HG03175 (cell line): ENCODE measurements at regions not wholly inside any gene's neighbourhood (a gene's known extent, or its start where the extent isn't known, plus 50 kb on each side); places are given as distances from the start of the nearest gene placed in this dataset.
"Not testable (repeated sequence)": the region's sequence is repeated elsewhere in the genome, so short reads cannot be mapped to it uniquely, and the experiment has no call there.

Source experiments
- ATAC-seq: cut with Tn5 transposase; IDR thresholded peaks from one replicate; pipeline ENCODE4 v1.9.1; 2021; ENCODE audit warnings: mild to moderate bottlenecking, moderate library complexity; ENCODE audit not compliant: unreplicated experiment

- ATAC-seq, result not testable (repeated sequence)
Measured at GRCh38 chr12:126049501-126049900, 984.3 kb downstream of the AACS start.

GRCh38 chr12:126051611-126052107 lies 986.4 kb downstream of the AACS start:
- ATAC-seq, result no peak

- ATAC-seq, result no peak
Measured at GRCh38 chr12:126055521-126055920, 990.3 kb downstream of the AACS start.

GRCh38 chr12:126061777-126062176 lies 996.5 kb downstream of the AACS start:
- no peak for ATAC-seq

GRCh38 chr12:126064028-126064427 lies 998.8 kb downstream of the AACS start:
- no peak for ATAC-seq

- no peak for ATAC-seq
Measured at GRCh38 chr12:126067626-126068329, 1002.5 kb downstream of the AACS start.

- ATAC-seq, result no peak
Measured at GRCh38 chr12:126069549-126070165, 1004.4 kb downstream of the AACS start.

- no peak for ATAC-seq
Measured at GRCh38 chr12:126076515-126076914, 1011.3 kb downstream of the AACS start.

- no peak for ATAC-seq
Measured at GRCh38 chr12:126083926-126084325, 1018.7 kb downstream of the AACS start.

- no peak for ATAC-seq
Measured at GRCh38 chr12:126084480-126084879, 1019.2 kb downstream of the AACS start.

- no peak for ATAC-seq
Measured at GRCh38 chr12:126086242-126086641, 1021.0 kb downstream of the AACS start.

- ATAC-seq, result no peak
Measured at GRCh38 chr12:126087692-126088091, 1022.5 kb downstream of the AACS start.

- no peak for ATAC-seq
Measured at GRCh38 chr12:126093908-126094307, 1028.7 kb downstream of the AACS start.

GRCh38 chr12:126095748-126096510 lies 1030.7 kb downstream of the AACS start:
- ATAC-seq, result no peak

- ATAC-seq, result no peak
Measured at GRCh38 chr12:126106706-126107105, 1041.5 kb downstream of the AACS start.

GRCh38 chr12:126107659-126108058 lies 1042.4 kb downstream of the AACS start:
- no peak for ATAC-seq

- ATAC-seq, result no peak
Measured at GRCh38 chr12:126108247-126108646, 1043.0 kb downstream of the AACS start.

GRCh38 chr12:126112141-126112540 lies 1046.9 kb downstream of the AACS start:
- ATAC-seq, result no peak

GRCh38 chr12:126112849-126113248 lies 1047.6 kb downstream of the AACS start:
- no peak for ATAC-seq

GRCh38 chr12:126114441-126114840 lies 1049.2 kb downstream of the AACS start:
- no peak for ATAC-seq

GRCh38 chr12:126117502-126117901 lies 1052.3 kb downstream of the AACS start:
- ATAC-seq, result no peak

- no peak for ATAC-seq
Measured at GRCh38 chr12:126139355-126139754, 1074.1 kb downstream of the AACS start.
